ENCODE measurements at regions not wholly inside any gene's neighbourhood (a gene's known extent, or its start where the extent isn't known, plus 50 kb on each side); places are given as distances from the start of the nearest gene placed in this dataset.

DNA sequence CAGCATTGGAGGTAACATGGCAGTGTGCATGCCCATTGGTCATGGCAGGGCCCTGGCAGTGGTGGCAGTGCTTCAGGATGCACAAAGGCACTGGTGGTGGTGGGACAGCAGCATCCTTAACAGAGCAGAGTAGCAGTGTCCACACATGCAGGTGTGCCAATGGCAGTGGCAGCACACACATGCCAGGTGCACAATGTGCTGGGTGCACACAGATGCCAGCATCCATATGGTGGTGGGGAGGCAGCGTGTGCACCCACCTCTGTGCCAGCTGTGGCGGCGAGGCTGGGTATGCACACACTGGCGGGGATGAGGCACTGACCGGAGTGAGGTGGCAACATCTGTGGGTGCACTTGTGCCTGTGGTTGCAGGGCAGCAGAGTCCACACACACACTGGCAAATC lies 150.6 kb downstream of the SI start:
- TF ChIP-seq, protein P1, sequence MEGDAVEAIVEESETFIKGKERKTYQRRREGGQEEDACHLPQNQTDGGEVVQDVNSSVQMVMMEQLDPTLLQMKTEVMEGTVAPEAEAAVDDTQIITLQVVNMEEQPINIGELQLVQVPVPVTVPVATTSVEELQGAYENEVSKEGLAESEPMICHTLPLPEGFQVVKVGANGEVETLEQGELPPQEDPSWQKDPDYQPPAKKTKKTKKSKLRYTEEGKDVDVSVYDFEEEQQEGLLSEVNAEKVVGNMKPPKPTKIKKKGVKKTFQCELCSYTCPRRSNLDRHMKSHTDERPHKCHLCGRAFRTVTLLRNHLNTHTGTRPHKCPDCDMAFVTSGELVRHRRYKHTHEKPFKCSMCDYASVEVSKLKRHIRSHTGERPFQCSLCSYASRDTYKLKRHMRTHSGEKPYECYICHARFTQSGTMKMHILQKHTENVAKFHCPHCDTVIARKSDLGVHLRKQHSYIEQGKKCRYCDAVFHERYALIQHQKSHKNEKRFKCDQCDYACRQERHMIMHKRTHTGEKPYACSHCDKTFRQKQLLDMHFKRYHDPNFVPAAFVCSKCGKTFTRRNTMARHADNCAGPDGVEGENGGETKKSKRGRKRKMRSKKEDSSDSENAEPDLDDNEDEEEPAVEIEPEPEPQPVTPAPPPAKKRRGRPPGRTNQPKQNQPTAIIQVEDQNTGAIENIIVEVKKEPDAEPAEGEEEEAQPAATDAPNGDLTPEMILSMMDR (conservative IDR thresholded peaks at IDR 0.05; ENCODE audit: low read depth) = no peak
- DNase-seq (ENCODE audit: low spot score) = no peak
- ChIA-PET POLR2A (ENCODE audit: low non-redundant PET) (no interaction called here), CTCF (no interaction called here)
- no peak overlapping the region for H3K27ac ChIP-seq

DNA sequence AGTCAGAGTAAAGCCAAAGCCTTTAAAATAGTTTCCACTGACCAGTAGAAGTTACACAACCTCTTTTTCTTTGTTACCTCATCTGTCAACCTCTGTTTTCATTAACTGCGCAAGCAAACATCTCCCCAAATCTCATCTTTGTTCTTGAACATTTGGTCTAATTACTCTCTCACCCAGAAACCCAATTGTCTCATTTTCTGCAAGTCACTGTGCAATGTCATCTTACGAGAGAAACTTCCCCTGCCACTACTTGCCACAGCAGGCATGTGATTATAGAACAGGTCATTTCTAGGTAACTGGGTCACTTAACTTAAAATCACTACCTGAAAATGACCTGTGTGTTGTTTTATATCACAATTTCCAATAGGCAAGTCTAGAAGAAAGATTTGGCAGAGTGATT lies 159.4 kb downstream of the SI start:
- no peak overlapping the region for H3K27ac ChIP-seq
- TF ChIP-seq, protein P1 (conservative IDR thresholded peaks at IDR 0.05; ENCODE audit: low read depth) = no peak
- DNase-seq (ENCODE audit: low spot score) = no peak
- ChIA-PET CTCF (no interaction called here), POLR2A (ENCODE audit: low non-redundant PET) (no interaction called here)

DNA sequence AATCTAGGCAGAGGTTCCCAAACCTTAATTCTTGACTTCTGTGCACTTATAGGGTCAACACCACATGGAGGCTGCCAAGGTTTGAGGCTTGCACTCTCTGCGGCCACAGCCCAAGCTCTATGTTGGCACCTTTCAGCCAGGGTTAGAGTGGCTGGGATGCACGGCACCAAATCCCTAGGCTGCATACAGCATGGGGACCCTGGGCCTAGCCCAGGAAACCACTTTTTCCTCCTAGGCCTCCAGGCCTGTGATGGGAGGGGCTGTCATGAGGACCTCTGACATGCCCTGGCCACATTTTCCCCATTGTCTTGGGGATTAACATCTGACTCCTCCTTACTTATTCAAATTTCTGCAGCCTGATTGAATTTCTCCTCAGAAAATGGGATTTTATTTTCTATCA lies 165.4 kb downstream of the SI start:
- no peak for DNase-seq (ENCODE audit: low spot score)
- CTCF ChIA-PET = no interaction called here
- no peak overlapping the region for H3K27ac ChIP-seq
- TF ChIP-seq, protein P1 (conservative IDR thresholded peaks at IDR 0.05; ENCODE audit: low read depth) = no peak
- POLR2A ChIA-PET (ENCODE audit: low non-redundant PET) = no interaction called here

DNA sequence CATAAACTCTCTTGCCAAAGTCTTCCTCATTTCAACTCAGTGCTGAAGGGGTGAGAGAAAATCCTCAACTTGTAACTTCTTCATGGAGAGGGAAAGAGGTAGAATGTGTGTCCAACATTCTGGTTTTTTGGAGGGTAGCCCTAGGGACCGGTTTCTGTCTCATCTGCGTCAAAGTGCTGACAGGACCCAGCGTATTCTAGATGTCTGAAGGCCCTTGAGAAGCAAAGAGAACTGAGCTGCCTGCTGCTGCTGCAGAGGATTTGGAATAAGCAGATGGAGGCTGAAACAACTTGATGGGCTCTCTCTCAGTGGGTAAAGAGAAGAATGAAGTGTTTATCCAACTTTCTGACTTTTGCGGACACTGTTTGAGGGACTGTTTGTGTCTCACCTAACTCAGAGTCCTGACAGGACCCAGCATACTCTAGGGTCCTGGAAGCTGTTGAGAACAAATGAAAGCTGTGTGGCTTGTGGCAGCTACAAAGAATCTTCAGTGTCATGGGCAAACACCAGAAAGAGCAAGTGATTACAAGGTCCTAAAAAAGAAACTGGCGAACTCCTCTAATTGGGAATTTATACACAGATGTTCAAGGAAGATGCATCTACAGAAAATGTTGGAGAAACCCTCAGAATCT lies 174.4 kb downstream of the SI start:
- POLR2A ChIA-PET (ENCODE audit: low non-redundant PET) = no interaction called here
- no peak for DNase-seq (ENCODE audit: low spot score)
- CTCF ChIA-PET = interaction anchor here (0.6 kb wide), 1 partner anchor 21 kb away, joined by 4 read pairs; no protein-coding TSS in a partner anchor
- H3K27ac ChIP-seq = no peak overlapping the region
- TF ChIP-seq, protein P1 (conservative IDR thresholded peaks at IDR 0.05; ENCODE audit: low read depth) = no peak

DNA sequence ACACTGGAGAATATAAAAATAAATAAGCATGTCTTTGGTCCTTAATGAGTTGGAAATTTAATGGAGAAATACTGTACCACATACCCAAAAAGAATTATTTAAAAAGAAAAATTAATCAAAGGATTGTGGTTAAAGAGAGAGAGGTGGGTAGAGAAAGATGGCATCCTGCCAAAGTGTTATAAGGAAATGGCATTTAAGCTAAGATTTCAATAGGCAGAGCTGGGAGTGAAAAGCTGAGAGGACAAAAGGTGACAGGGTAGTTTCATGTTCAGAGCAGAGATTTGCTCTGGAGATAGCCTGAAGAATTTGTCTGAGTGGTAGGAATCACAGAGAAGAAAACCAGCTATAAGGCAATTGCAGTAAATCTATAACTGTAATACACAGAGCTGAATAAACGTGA lies 181.0 kb downstream of the SI start:
- POLR2A ChIA-PET (ENCODE audit: low non-redundant PET) = no interaction called here
- DNase-seq (ENCODE audit: low spot score) = no peak
- TF ChIP-seq, protein P1 (conservative IDR thresholded peaks at IDR 0.05; ENCODE audit: low read depth) = no peak
- CTCF ChIA-PET = no interaction called here
- no peak overlapping the region for H3K27ac ChIP-seq

DNA sequence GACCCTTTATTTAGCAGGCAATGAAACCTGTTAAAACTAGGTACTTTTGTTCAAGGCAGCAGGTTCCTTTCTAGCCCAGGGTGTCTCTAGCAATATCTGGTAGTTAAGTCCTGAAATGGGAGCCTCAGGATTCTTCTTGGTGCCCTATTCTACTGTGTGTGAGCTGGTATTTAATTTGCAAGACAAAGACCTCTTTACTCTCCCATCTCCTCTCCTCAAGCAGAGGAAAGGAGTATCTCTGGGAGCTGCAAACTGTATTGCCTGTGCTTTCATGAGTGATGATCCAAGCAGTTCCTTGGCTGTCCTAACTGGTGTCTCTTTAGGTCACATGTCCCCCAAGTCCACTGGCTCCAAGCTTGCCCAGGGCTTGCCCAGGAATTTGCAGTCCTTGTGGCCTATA lies 188.2 kb downstream of the SI start:
- POLR2A ChIA-PET (ENCODE audit: low non-redundant PET) = no interaction called here
- TF ChIP-seq, protein P1 (conservative IDR thresholded peaks at IDR 0.05; ENCODE audit: low read depth) = no peak
- H3K27ac ChIP-seq = no peak overlapping the region
- DNase-seq (ENCODE audit: low spot score) = no peak
- CTCF ChIA-PET = no interaction called here

DNA sequence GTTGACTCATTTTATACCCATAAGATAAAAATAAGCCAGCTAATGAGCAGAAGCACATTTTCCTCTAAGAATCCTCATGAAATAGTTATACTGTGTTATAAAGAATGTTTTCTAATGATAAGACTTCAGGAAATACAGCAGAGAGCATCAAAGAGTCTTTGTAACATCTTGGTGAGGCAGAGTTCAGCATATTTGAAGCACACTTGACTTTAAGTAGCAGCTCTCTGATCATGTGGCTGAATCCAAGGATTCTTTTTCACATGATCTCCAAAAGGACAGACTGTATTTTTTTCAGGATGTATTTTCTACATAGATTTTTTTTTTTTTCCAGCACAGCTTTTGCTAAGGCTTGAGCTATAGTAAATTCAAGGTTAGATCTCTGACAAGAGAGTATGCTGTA lies 195.1 kb downstream of the SI start:
- ChIA-PET POLR2A (ENCODE audit: low non-redundant PET) (no interaction called here), CTCF (no interaction called here)
- H3K27ac ChIP-seq = no peak overlapping the region
- no peak for DNase-seq (ENCODE audit: low spot score)
- TF ChIP-seq, protein P1 (conservative IDR thresholded peaks at IDR 0.05; ENCODE audit: low read depth) = no peak
